ENCODE measurements at regions not wholly inside any gene's neighbourhood (a gene's known extent, or its start where the extent isn't known, plus 50 kb on each side); places are given as distances from the start of the nearest gene placed in this dataset.
"Not testable (repeated sequence)": the region's sequence is repeated elsewhere in the genome, so short reads cannot be mapped to it uniquely, and the experiment has no call there.

DNA sequence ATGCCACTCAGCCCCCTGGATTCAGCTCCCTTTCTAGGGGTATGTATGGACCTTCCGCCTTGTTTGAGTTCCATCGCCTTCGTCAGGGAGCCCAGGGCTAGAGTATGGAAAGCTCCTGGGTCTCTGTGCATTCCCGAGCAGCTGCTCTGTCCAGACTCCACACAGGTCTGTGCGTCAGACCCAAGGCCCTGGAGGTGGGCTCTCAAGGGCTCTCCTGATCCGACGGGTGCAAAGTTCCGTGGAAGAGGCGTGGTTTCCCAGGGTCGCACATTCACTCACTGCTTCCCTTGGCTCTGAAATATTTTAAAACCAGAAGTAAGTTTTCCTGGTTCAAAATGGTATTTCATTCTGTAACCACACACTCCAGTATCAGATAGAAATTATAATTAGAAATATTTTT lies 863.2 kb downstream of the TRIML1 start:
- Histone ChIP-seq H3K9me2 (replicated peaks; ENCODE audit: control insufficient read depth, low read length) (no peaks in the 10 kb centered on the region), H3K36me3 (ENCODE audit: control insufficient read depth, low read length) (no peaks in the 10 kb centered on the region), H4K20me1 (ENCODE audit: control insufficient read depth, insufficient read depth, low read depth, low read length) (no peaks in the 10 kb centered on the region), H3K4me2 (ENCODE audit: low read length) (no peak overlapping the region), H3K4me1 (ENCODE audit: control insufficient read depth, low read length) (no peaks in the 10 kb centered on the region), H3K9me3 (ENCODE audit: control insufficient read depth, insufficient read depth, low read length) (peaks cover 5% of the 10 kb centered on the region; the same call in 1 of the 2 replicates), H3F3A (ENCODE audit: control insufficient read depth, insufficient read depth) (no peaks in the 10 kb centered on the region), H3K79me2 (ENCODE audit: control insufficient read depth, low read length) (no peaks in the 10 kb centered on the region), H3K4me3 (ENCODE audit: low read length) (no peak overlapping the region), H3K27ac (ENCODE audit: low read depth, low read length) (no peak overlapping the region), H3K27me3 (ENCODE audit: control insufficient read depth, low read length) (no peaks in the 10 kb centered on the region)
- TF ChIP-seq EZH2phosphoT487 (IDR thresholded peaks at IDR 0.05; ENCODE audit: borderline replicate concordance, low read length) (no peak), CTCF (IDR thresholded peaks at IDR 0.05; ENCODE audit: low read depth, low read length, poor library complexity, severe bottlenecking) (no peak)

- H3K27me3 ChIP-seq (ENCODE audit: control insufficient read depth, low read length); H3K9me3 ChIP-seq (ENCODE audit: control insufficient read depth, insufficient read depth, low read length); H3K4me3 ChIP-seq (ENCODE audit: low read length); H3K27ac ChIP-seq (ENCODE audit: low read depth, low read length); H3K79me2 ChIP-seq (ENCODE audit: control insufficient read depth, low read length); H4K20me1 ChIP-seq (ENCODE audit: control insufficient read depth, insufficient read depth, low read depth, low read length); H3F3A ChIP-seq (ENCODE audit: control insufficient read depth, insufficient read depth); H3K4me1 ChIP-seq (ENCODE audit: control insufficient read depth, low read length); H3K9me2 ChIP-seq (replicated peaks; ENCODE audit: control insufficient read depth, low read length); H3K4me2 ChIP-seq (ENCODE audit: low read length); H3K36me3 ChIP-seq (ENCODE audit: control insufficient read depth, low read length): not testable (repeated sequence)
Measured at GRCh38 chr4:189010452-189011217, 871.4 kb downstream of the TRIML1 start.

GRCh38 chr4:189021831-189022230 lies 882.6 kb downstream of the TRIML1 start:
- Histone ChIP-seq H3K4me1 (ENCODE audit: control insufficient read depth, low read length) (no peaks in the 10 kb centered on the region), H3K4me2 (ENCODE audit: low read length) (no peak overlapping the region), H3K79me2 (ENCODE audit: control insufficient read depth, low read length) (no peaks in the 10 kb centered on the region), H3K9me2 (replicated peaks; ENCODE audit: control insufficient read depth, low read length) (no peaks in the 10 kb centered on the region), H4K20me1 (ENCODE audit: control insufficient read depth, insufficient read depth, low read depth, low read length) (no peaks in the 10 kb centered on the region), H3K4me3 (ENCODE audit: low read length) (no peak overlapping the region), H3K9me3 (ENCODE audit: control insufficient read depth, insufficient read depth, low read length) (no peaks in the 10 kb centered on the region), H3K27me3 (ENCODE audit: control insufficient read depth, low read length) (no peaks in the 10 kb centered on the region), H3K36me3 (ENCODE audit: control insufficient read depth, low read length) (no peaks in the 10 kb centered on the region), H3F3A (ENCODE audit: control insufficient read depth, insufficient read depth) (no peaks in the 10 kb centered on the region), H3K27ac (ENCODE audit: low read depth, low read length) (no peak overlapping the region)
- TF ChIP-seq EZH2phosphoT487 (IDR thresholded peaks at IDR 0.05; ENCODE audit: borderline replicate concordance, low read length) (no peak), CTCF (IDR thresholded peaks at IDR 0.05; ENCODE audit: low read depth, low read length, poor library complexity, severe bottlenecking) (no peak)

DNA sequence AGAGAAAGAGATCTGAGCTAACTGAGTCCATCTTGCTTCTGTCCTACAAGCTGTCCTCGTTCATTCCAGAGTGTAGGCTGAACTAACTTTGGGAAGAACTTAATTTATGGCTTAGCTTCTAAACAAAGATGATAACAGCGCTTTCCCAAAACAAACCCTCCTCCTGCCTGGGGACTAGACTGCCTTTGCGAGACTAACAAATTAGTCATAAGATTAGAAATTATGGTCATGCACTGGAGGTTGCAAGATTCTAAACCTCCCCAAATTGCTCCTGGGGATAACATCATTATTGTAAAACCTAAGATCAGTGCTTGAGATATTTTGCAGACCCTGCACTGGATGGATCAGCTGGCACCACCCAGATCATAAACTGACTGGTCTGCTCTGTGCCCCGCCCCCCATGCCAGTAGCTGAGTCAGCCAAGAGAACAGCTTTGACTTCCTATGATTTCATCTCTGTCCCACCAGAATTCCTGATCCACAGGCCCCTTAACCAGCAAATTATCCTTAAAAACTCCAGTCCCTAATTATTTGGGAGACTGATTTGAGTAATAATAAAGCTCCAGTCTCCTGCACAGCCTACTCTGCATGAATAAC lies 883.3 kb downstream of the TRIML1 start:
- H3K27me3 ChIP-seq (ENCODE audit: control insufficient read depth, low read length) = no peaks in the 10 kb centered on the region
- no peaks in the 10 kb centered on the region for H3K79me2 ChIP-seq (ENCODE audit: control insufficient read depth, low read length)
- no peak overlapping the region for H3K4me2 ChIP-seq (ENCODE audit: low read length)

More for the DNA sequence above, 883.3 kb downstream of the TRIML1 start:
- Histone ChIP-seq H3K4me1 (ENCODE audit: control insufficient read depth, low read length) (no peaks in the 10 kb centered on the region), H3K27ac (ENCODE audit: low read depth, low read length) (no peak overlapping the region), H3K9me2 (replicated peaks; ENCODE audit: control insufficient read depth, low read length) (no peaks in the 10 kb centered on the region), H4K20me1 (ENCODE audit: control insufficient read depth, insufficient read depth, low read depth, low read length) (no peaks in the 10 kb centered on the region), H3F3A (ENCODE audit: control insufficient read depth, insufficient read depth) (no peaks in the 10 kb centered on the region), H3K36me3 (ENCODE audit: control insufficient read depth, low read length) (no peaks in the 10 kb centered on the region), H3K4me3 (ENCODE audit: low read length) (no peak overlapping the region), H3K9me3 (ENCODE audit: control insufficient read depth, insufficient read depth, low read length) (no peaks in the 10 kb centered on the region)
- TF ChIP-seq CTCF (IDR thresholded peaks at IDR 0.05; ENCODE audit: low read depth, low read length, poor library complexity, severe bottlenecking) = no peak

Measured in DOHH2 (cell line).